ENCODE measurements at regions not wholly inside any gene's neighbourhood (a gene's known extent, or its start where the extent isn't known, plus 50 kb on each side); places are given as distances from the start of the nearest gene placed in this dataset.

DNA sequence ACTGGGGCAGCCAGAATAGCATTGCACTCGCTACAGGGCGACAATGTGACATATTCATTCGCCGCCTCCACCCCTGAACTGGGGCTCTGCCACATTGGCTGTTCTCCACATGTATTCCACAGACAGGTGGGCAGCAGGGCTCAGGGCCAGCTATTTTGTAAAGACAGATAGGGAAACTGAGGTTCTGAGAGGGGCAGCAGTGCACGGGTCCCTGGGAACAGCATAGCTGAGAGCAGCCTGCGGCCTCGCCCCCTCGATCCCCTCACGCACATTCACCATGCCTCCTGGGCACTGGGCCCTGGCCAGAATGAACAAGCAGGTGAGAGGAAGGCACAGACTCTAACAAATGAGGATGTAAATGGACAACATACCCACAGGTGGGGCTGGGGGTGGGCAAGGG lies 75.0 kb upstream of the SPATA12 start:
- DNase-seq (ENCODE audit: low read depth), result no peak
- no peaks in the 10 kb centered on the region for H3K36me3 ChIP-seq (ENCODE audit: control insufficient read depth, insufficient read depth, low read length)
- H3K27me3 ChIP-seq (ENCODE audit: control insufficient read depth, insufficient read depth, low read length), result peaks cover 3% of the 10 kb centered on the region
- TF ChIP-seq, protein P1, sequence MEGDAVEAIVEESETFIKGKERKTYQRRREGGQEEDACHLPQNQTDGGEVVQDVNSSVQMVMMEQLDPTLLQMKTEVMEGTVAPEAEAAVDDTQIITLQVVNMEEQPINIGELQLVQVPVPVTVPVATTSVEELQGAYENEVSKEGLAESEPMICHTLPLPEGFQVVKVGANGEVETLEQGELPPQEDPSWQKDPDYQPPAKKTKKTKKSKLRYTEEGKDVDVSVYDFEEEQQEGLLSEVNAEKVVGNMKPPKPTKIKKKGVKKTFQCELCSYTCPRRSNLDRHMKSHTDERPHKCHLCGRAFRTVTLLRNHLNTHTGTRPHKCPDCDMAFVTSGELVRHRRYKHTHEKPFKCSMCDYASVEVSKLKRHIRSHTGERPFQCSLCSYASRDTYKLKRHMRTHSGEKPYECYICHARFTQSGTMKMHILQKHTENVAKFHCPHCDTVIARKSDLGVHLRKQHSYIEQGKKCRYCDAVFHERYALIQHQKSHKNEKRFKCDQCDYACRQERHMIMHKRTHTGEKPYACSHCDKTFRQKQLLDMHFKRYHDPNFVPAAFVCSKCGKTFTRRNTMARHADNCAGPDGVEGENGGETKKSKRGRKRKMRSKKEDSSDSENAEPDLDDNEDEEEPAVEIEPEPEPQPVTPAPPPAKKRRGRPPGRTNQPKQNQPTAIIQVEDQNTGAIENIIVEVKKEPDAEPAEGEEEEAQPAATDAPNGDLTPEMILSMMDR (IDR thresholded peaks at IDR 0.05; ENCODE audit: insufficient read depth, low read length, poor library complexity, severe bottlenecking), result no peak
- no peak overlapping the region for H3K4me3 ChIP-seq (ENCODE audit: low read depth, low read length)

DNA sequence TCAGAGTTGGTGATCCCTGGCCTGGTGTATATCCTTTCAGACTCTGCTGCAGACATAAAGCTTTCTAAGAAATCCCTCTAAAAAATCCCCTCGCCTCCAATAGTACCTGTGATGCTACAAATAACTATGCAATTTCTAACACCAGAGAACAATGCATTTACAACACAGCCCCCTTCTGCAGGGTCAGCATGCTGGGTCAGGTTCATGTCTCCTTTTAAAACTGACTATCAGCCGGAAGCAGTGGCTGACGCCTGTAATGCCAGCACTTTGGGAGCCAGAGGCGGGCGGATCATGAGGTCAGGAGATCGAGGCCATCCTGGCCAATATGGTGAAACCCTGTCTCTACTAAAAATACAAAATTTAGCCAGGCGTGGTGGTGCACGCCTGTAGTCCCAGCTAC lies 77.0 kb upstream of the SPATA12 start:
- H3K36me3 ChIP-seq (ENCODE audit: control insufficient read depth, insufficient read depth, low read length), result no peaks in the 10 kb centered on the region
- TF ChIP-seq, protein P1 (IDR thresholded peaks at IDR 0.05; ENCODE audit: insufficient read depth, low read length, poor library complexity, severe bottlenecking), result no peak
- H3K27me3 ChIP-seq (ENCODE audit: control insufficient read depth, insufficient read depth, low read length), result no peaks in the 10 kb centered on the region
- no peak overlapping the region for H3K4me3 ChIP-seq (ENCODE audit: low read depth, low read length)
- DNase-seq (ENCODE audit: low read depth), result no peak

DNA sequence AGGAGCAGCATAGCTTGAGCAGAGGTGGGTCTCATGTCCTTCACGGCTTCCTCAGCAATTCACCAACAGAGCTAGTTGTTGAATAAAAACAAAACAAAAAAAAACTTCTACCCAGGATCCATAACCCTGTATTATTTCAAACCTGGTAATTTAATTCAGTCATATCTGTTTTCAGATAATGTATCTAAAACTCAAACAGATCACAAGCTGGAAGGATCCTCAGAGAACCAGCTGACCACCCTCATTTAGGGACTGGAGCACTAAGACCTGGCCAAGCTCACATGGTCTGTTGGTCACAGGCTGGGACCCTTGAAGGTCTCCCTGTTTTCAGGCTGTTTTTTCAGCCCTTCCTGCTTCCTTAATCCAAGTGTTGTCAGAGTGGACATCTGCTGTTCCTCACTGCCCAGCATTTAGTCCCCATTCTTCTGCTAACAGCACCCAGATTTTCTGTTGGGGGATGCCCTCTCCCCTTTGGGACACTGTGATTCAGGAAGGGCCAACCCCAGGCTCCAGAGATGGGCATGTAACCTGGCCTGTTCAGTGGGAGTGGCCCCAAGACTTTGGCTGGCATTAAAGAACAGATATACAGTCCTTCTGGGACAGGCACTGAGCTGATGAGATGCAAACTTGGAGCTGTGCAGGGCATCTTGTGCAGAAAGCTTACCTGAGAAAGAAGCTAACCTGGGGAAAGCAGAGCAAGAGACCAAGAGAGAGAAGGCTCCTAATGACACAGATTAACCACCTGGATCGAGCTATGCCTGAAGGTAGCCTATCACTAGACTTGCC lies 78.8 kb upstream of the SPATA12 start:
- no peaks in the 10 kb centered on the region for H3K27me3 ChIP-seq (ENCODE audit: control insufficient read depth, insufficient read depth, low read length)
- TF ChIP-seq, protein P1 (IDR thresholded peaks at IDR 0.05; ENCODE audit: insufficient read depth, low read length, poor library complexity, severe bottlenecking), result no peak
- no peak overlapping the region for H3K4me3 ChIP-seq (ENCODE audit: low read depth, low read length)
- no peaks in the 10 kb centered on the region for H3K36me3 ChIP-seq (ENCODE audit: control insufficient read depth, insufficient read depth, low read length)
- DNase-seq (ENCODE audit: low read depth), result no peak

DNA sequence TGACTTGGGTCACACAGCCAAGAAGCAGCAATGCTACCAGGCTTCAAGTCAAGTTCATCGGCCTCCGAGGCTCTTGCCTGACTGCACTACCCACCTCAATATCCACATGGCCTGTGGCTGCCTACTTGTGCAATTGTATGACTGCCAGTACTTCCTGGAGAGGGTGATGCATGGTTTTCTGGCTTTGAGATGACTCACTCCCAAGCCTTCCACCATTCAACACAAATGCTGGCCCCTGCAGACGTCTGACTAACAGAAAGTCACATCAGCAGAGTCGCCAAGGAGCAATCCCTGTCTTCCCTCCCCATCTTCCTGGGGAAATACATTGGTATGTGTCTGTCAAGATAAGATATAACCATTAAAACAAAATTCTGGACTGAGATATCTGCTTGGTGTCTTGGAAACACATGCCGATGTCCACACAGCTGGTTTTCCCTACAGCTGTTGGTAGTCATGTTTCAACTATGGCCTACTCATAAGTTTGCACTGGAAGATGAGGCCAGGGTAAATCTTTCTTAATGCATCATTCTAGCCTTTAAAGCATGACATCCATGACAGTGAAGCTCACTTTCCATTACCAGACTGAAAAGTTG lies 79.6 kb upstream of the SPATA12 start:
- Histone ChIP-seq H3K4me3 (ENCODE audit: low read depth, low read length) (no peak overlapping the region), H3K36me3 (ENCODE audit: control insufficient read depth, insufficient read depth, low read length) (no peaks in the 10 kb centered on the region), H3K27me3 (ENCODE audit: control insufficient read depth, insufficient read depth, low read length) (no peaks in the 10 kb centered on the region)
- peak; percentile 93 for DNase-seq (ENCODE audit: low read depth)
- TF ChIP-seq, protein P1 (IDR thresholded peaks at IDR 0.05; ENCODE audit: insufficient read depth, low read length, poor library complexity, severe bottlenecking), result no peak

DNA sequence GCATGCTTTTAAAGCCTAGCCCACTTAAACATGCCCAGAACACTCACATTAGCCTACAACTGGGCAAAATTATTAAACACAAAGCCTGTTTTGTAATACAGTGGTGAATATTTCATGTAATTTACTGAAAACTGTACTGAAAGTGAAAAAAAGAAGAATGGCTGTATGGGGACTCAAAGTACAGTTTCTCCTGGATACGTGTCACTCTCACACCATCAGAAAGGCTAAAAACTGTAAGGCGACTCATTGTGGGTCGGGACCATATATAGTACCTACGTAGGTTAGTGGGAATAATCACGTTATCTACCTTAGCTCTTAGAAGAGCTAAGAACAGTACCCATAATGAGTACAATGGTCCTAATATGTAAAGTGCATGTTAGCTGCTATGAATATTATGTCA lies 80.2 kb upstream of the SPATA12 start:
- no peak for DNase-seq (ENCODE audit: low read depth)
- Histone ChIP-seq H3K4me3 (ENCODE audit: low read depth, low read length) (no peak overlapping the region), H3K27me3 (ENCODE audit: control insufficient read depth, insufficient read depth, low read length) (no peaks in the 10 kb centered on the region), H3K36me3 (ENCODE audit: control insufficient read depth, insufficient read depth, low read length) (no peaks in the 10 kb centered on the region)
- TF ChIP-seq, protein P1 (IDR thresholded peaks at IDR 0.05; ENCODE audit: insufficient read depth, low read length, poor library complexity, severe bottlenecking), result no peak

All from kidney epithelial cell (primary cell).